GM12892 (cell line): ENCODE measurements at regions not wholly inside any gene's neighbourhood (a gene's known extent, or its start where the extent isn't known, plus 50 kb on each side); places are given as distances from the start of the nearest gene placed in this dataset.

Source experiments
- POLR2A ChIP-seq: IDR thresholded peaks from 2 replicates; pipeline ENCODE4 v1.6.1; 2011; ENCODE audit warnings: low read depth, low read length, control low read depth
- POLR2AphosphoS5 ChIP-seq: IDR thresholded peaks from 2 replicates; pipeline ENCODE4 v1.6.1; 2011; ENCODE audit warnings: low read depth, low read length, control low read depth

- TF ChIP-seq POLR2A (no peak), POLR2AphosphoS5 (no peak)
Measured at GRCh38 chr17:45720386-45720785, 63.7 kb upstream of the CRHR1 start.
